HCT116 (cell line): ENCODE measurements at regions not wholly inside any gene's neighbourhood (a gene's known extent, or its start where the extent isn't known, plus 50 kb on each side); places are given as distances from the start of the nearest gene placed in this dataset.

ENCODE experiments used
- ATAC-seq: fragments of 200-7000 bp; cut with Tn5 transposase; 2 replicates; pipeline ENCODE4 v1.9.1; 2020; ENCODE audit warnings: mild to moderate bottlenecking, moderate library complexity
- BruUV-seq: library from RNA; stranded (reverse); fragments of 400-500 nt; replicated peaks from 2 replicates; lab custom pipeline; 2021; lab: Mats Ljungman, UMichigan
- CTCF ChIA-PET: fragments of 300-600 bp; sonication (Branson Sonifier 250); formaldehyde crosslinking; loops from one replicate; lab custom pipeline; 2021; ENCODE audit warnings: antibody characterized with exemption; lab: Charles Lee
- POLR2A ChIA-PET: fragments of 300-600, 350-600 bp; sonication (Branson Sonifier 250); formaldehyde crosslinking; loops from one replicate; lab custom pipeline; 2021; ENCODE audit warnings: antibody characterized with exemption; lab: Charles Lee
- RAD21 ChIA-PET, 2 experiments: fragments of 300-600 bp; sonication (Branson Sonifier 250); formaldehyde crosslinking; loops; one replicate each; lab custom pipeline; 2023; ENCODE audit warnings: low total read pairs in 2 of 2; ENCODE audit not compliant: uncharacterized antibody in 2 of 2, unreplicated experiment in 2 of 2, low non-redundant PET in 1 of 2; lab: Charles Lee
- DNase-seq: peaks from one replicate; pipeline ENCODE4 v3.0.0-alpha.2; 2010; ENCODE audit warnings: low read depth, low spot score
- H2AFZ ChIP-seq: fragments of 200-600 bp; shearing (Covaris generic), sonication (generic); 2 replicates; pipeline ENCODE4 v1.6.1; 2017; ENCODE audit warnings: low read depth, mixed run types, mixed read lengths, antibody characterized with exemption, low read length; ENCODE audit not compliant: poor library complexity, severe bottlenecking
- H3K27ac ChIP-seq: 2 replicates; pipeline ENCODE4 v1.5.1; 2012; ENCODE audit warnings: low read depth, low read length
- H3K27me3 ChIP-seq: fragments of 200-600 bp; sonication (generic); 2 replicates; pipeline ENCODE4 v1.6.1; 2016; ENCODE audit warnings: mixed run types, low read length, mixed read lengths; ENCODE audit not compliant: insufficient read depth
- H3K36me3 ChIP-seq, 2 experiments: fragments of 200-500 bp in 1 of 2; fragments of 200-600 bp in 1 of 2; sonication (Bioruptor generic) in 1 of 2; sonication (generic) in 1 of 2; 2 replicates each; pipeline versions ENCODE4 v1.5.1 to v1.6.1; 2014 to 2016; ENCODE audit warnings: low read length in 2 of 2, inconsistent platforms in 1 of 2, mixed read lengths in 1 of 2, mixed run types in 1 of 2; ENCODE audit not compliant: insufficient read depth in 2 of 2, control insufficient read depth in 1 of 2
- H3K4me1 ChIP-seq, 2 experiments: fragments of 200-600 bp in 1 of 2; sonication (generic) in 1 of 2; 2 replicates each; pipeline versions ENCODE4 v1.5.1 to v1.6.1; 2012 to 2017; ENCODE audit warnings: low read length in 2 of 2, inconsistent platforms in 1 of 2, mild to moderate bottlenecking in 1 of 2, mixed read lengths in 1 of 2, mixed run types in 1 of 2, moderate library complexity in 1 of 2; ENCODE audit not compliant: insufficient read depth in 2 of 2, control insufficient read depth in 1 of 2
- H3K4me2 ChIP-seq: fragments of 200-600 bp; sonication (generic); 2 replicates; pipeline ENCODE4 v1.6.1; 2017; ENCODE audit warnings: mixed run types, low read length, mixed read lengths
- H3K4me3 ChIP-seq, 2 experiments: fragments of 200-600 bp in 1 of 2; sonication (generic) in 1 of 2; replicated peaks in 1 of 2; 2 replicates each; pipeline ENCODE4 v1.5.1; 2011 to 2016; ENCODE audit warnings: low read length in 2 of 2, control low read depth in 1 of 2, low read depth in 1 of 2, mild to moderate bottlenecking in 1 of 2, mixed read lengths in 1 of 2, mixed run types in 1 of 2
- H3K79me2 ChIP-seq: fragments of 200-600 bp; sonication (generic); 2 replicates; pipeline ENCODE4 v1.6.1; 2017; ENCODE audit warnings: mild to moderate bottlenecking, mixed run types, low read length, moderate library complexity, mixed read lengths; ENCODE audit not compliant: insufficient read depth
- H3K9ac ChIP-seq: fragments of 200-600 bp; sonication (generic); 2 replicates; pipeline ENCODE4 v1.6.1; 2016; ENCODE audit warnings: low read length, mixed read lengths
- H3K9me2 ChIP-seq: fragments of 200-600 bp; sonication (generic), shearing (Covaris generic); 2 replicates; pipeline ENCODE4 v1.6.1; 2017; ENCODE audit warnings: mixed run types, mild to moderate bottlenecking, moderate library complexity; ENCODE audit not compliant: insufficient read depth
- H3K9me3 ChIP-seq, 2 experiments: fragments of 200-500 bp in 1 of 2; fragments of 200-600 bp in 1 of 2; sonication (Bioruptor generic) in 1 of 2; sonication (generic) in 1 of 2; 2 replicates each; pipeline ENCODE4 v1.6.1; 2014 to 2017; ENCODE audit warnings: low read length in 2 of 2, mixed read lengths in 2 of 2, inconsistent platforms in 1 of 2, low read depth in 1 of 2, mild to moderate bottlenecking in 1 of 2, mixed run types in 1 of 2, moderate library complexity in 1 of 2; ENCODE audit not compliant: control insufficient read depth in 1 of 2, insufficient read depth in 1 of 2
- H4K20me1 ChIP-seq: fragments of 200-600 bp; sonication (generic), shearing (Covaris generic); 2 replicates; pipeline ENCODE4 v1.6.1; 2017; ENCODE audit warnings: mixed run types, mild to moderate bottlenecking, moderate library complexity; ENCODE audit not compliant: insufficient read depth
- CBX3 ChIP-seq: IDR thresholded peaks from 2 replicates; pipeline ENCODE4 v1.6.1; 2012; ENCODE audit warnings: low read depth
- ELF1 ChIP-seq: IDR thresholded peaks from 2 replicates; pipeline ENCODE4 v1.6.1; 2012; ENCODE audit warnings: low read depth, borderline replicate concordance
- EZH2 ChIP-seq: fragments of 200-600 bp; sonication (generic); IDR thresholded peaks from 2 replicates; pipeline ENCODE4 v1.6.1; 2017; ENCODE audit warnings: antibody characterized with exemption, mixed run types
- FOSL1 ChIP-seq: IDR thresholded peaks from 2 replicates; pipeline ENCODE4 v1.6.1; 2012; ENCODE audit warnings: low read depth
- MAX ChIP-seq: IDR thresholded peaks from 2 replicates; pipeline ENCODE4 v1.6.1; 2012
- POLR2AphosphoS5 ChIP-seq: IDR thresholded peaks from 2 replicates; pipeline ENCODE4 v1.6.1; 2011; ENCODE audit warnings: mild to moderate bottlenecking, low read depth, low read length, moderate library complexity
- SIN3A ChIP-seq: IDR thresholded peaks from 2 replicates; pipeline ENCODE4 v1.6.1; 2012; ENCODE audit warnings: low read depth
- ZBTB33 ChIP-seq: IDR thresholded peaks from 2 replicates; pipeline ENCODE4 v1.6.1; 2011; ENCODE audit warnings: mild to moderate bottlenecking, low read length, moderate library complexity; ENCODE audit not compliant: insufficient replicate concordance; ENCODE audit errors: extremely low read depth
- ZFX ChIP-seq: fragments of 450-650 bp; IDR thresholded peaks from 2 replicates; pipeline ENCODE4 v1.6.1; 2017
- intact Hi-C: fragments of 100-400 bp; cut with micrococcal nuclease; formaldehyde crosslinking; loops from 2 replicates; pipeline ENCODE4 v1.10.0; 2022

- Histone ChIP-seq H2AFZ (no peak overlapping the region), H3K4me1 (no peaks in the 10 kb centered on the region), H3K79me2 (no peaks in the 10 kb centered on the region), H3K4me3 (no peak overlapping the region), H3K36me3 (no peaks in the 10 kb centered on the region), H3K9ac (no peak overlapping the region), H3K9me2 (no peaks in the 10 kb centered on the region), H3K27me3 (peaks cover 6% of the 10 kb centered on the region), H3K9me3 (no peaks in the 10 kb centered on the region), H4K20me1 (no peaks in the 10 kb centered on the region), H3K27ac (no peak overlapping the region), H3K4me2 (no peak overlapping the region)
- DNase-seq (no peak), ATAC-seq (no peak)
- no TSS peak for BruUV-seq
- intact Hi-C loops: no loop called here
- CTCF ChIA-PET: no interaction called here
- RAD21 ChIA-PET: no interaction called here
- POLR2A ChIA-PET: no interaction called here
- TF ChIP-seq MAX (no peak), SIN3A (no peak), ZBTB33 (no peak), EZH2 (no peak), POLR2AphosphoS5 (no peak), FOSL1 (no peak), CBX3 (no peak)
Observed at GRCh38 chr3:72329354-72329753, 518.9 kb downstream of the SHQ1 start.

GRCh38 chr3:72328755-72329277 is 519.4 kb downstream of the SHQ1 start:
- no peak for DNase-seq
- POLR2A ChIA-PET: no interaction called here
- H3K79me2 ChIP-seq: no peaks in the 10 kb centered on the region
- TF ChIP-seq ZFX (no peak), ZBTB33 (no peak), ELF1 (no peak)
- TF ChIP-seq, all 23 proteins: peak for 0
- Histone ChIP-seq H3K9ac (no peak overlapping the region), H3K9me2 (no peaks in the 10 kb centered on the region), H4K20me1 (no peaks in the 10 kb centered on the region), H2AFZ (no peak overlapping the region), H3K9me3 (no peaks in the 10 kb centered on the region), H3K27ac (no peak overlapping the region), H3K27me3 (peaks cover 6% of the 10 kb centered on the region), H3K36me3 (no peaks in the 10 kb centered on the region), H3K4me1 (no peaks in the 10 kb centered on the region), H3K4me2 (no peak overlapping the region), H3K4me3 (no peak overlapping the region)
- no TSS peak for BruUV-seq
- no peak for ATAC-seq
- RAD21 ChIA-PET: no interaction called here
- CTCF ChIA-PET: no interaction called here
- intact Hi-C loops: no loop called here
